Lower leg skin (tissue), 4 donors: ENCODE measurements at regions not wholly inside any gene's neighbourhood (a gene's known extent, or its start where the extent isn't known, plus 50 kb on each side); places are given as distances from the start of the nearest gene placed in this dataset.

ENCODE experiments used
- DNase-seq, 2 donors: peaks; one replicate each; pipeline ENCODE4 v3.0.0-alpha.2; 2019; ENCODE audit warnings: low spot score in 2 of 2
- H3K4me3 ChIP-seq: fragments of 200-600 bp; sonication (generic); 2 replicates; pipeline ENCODE4 v1.5.1; 2017; ENCODE audit warnings: mild to moderate bottlenecking, low read depth; ENCODE audit not compliant: poor library complexity, severe bottlenecking
- CTCF ChIP-seq, 3 donors: fragments of 450-650 bp; IDR thresholded peaks; one replicate each; pipeline ENCODE4 v1.5.1; 2016; ENCODE audit warnings: antibody characterized with exemption in 3 of 3, mild to moderate bottlenecking in 3 of 3, moderate library complexity in 2 of 3
- POLR2A ChIP-seq, 2 donors: fragments of 450-650 bp; IDR thresholded peaks; one replicate each; pipeline ENCODE4 v1.6.1; 2016 to 2017; ENCODE audit warnings: antibody characterized with exemption in 2 of 2, mild to moderate bottlenecking in 1 of 2, moderate library complexity in 1 of 2
- WGBS, 2 donors: methylation state at CpG; one replicate each; pipeline ENCODE4 v1.1.5; 2018; 5-methylcytosine and 5-hydroxymethylcytosine counted together
- intact Hi-C: fragments of 100-400 bp; cut with DNase I; formaldehyde crosslinking; loops from one replicate; pipeline ENCODE4 v1.15.0; 2023; ENCODE audit warnings: low total_unique reads

- TF ChIP-seq CTCF (IDR thresholded peaks at IDR 0.05) (no peak), POLR2A (IDR thresholded peaks at IDR 0.05) (no peak)
- no peak overlapping the region for H3K4me3 ChIP-seq
- DNase-seq, result no peak
- WGBS, 2 donors, result 73 to 83% methylated on average over 10 of the region's 10 CpGs
- intact Hi-C loops, result no loop called here
These were observed 465.1 kb downstream of the MN1 start for GRCh38 chr22:27336151-27337090.

- no peak for DNase-seq
- WGBS, 2 donors, result 91 to 95% methylated on average over 2 of the region's 2 CpGs
- TF ChIP-seq CTCF (IDR thresholded peaks at IDR 0.05) (no peak), POLR2A (IDR thresholded peaks at IDR 0.05) (no peak)
- no peak overlapping the region for H3K4me3 ChIP-seq
- intact Hi-C loops, result no loop called here
These were observed 463.9 kb downstream of the MN1 start for GRCh38 chr22:27337676-27338075.

- TF ChIP-seq POLR2A (IDR thresholded peaks at IDR 0.05), result no peak
- TF ChIP-seq CTCF (IDR thresholded peaks at IDR 0.05), result no peak
- WGBS, 2 donors, result 84 to 89% methylated on average over 2 of the region's 2 CpGs
- DNase-seq, result no peak
- no peak overlapping the region for H3K4me3 ChIP-seq
- intact Hi-C loops, result no loop called here
These were observed 461.5 kb downstream of the MN1 start for GRCh38 chr22:27340047-27340446.

- intact Hi-C loops, result no loop called here
- no peak for DNase-seq
- H3K4me3 ChIP-seq, result no peak overlapping the region
- WGBS, 2 donors, result 89 to 94% methylated on average over 1 of the region's 1 CpG
- TF ChIP-seq CTCF (IDR thresholded peaks at IDR 0.05) (no peak), POLR2A (IDR thresholded peaks at IDR 0.05) (no peak)
These were observed 457.0 kb downstream of the MN1 start for GRCh38 chr22:27344546-27344945.

GRCh38 chr22:27345691-27346090 is 455.9 kb downstream of the MN1 start:
- TF ChIP-seq POLR2A (IDR thresholded peaks at IDR 0.05) (no peak), CTCF (IDR thresholded peaks at IDR 0.05) (no peak)
- 74 to 85% methylated on average over 7 of the region's 7 CpGs for WGBS, 2 donors
- intact Hi-C loops, result no loop called here

More at GRCh38 chr22:27345691-27346090, 455.9 kb downstream of the MN1 start:
- no peak overlapping the region for H3K4me3 ChIP-seq
- no peak for DNase-seq
